ENCODE measurements at regions not wholly inside any gene's neighbourhood (a gene's known extent, or its start where the extent isn't known, plus 50 kb on each side); places are given as distances from the start of the nearest gene placed in this dataset.

DNA sequence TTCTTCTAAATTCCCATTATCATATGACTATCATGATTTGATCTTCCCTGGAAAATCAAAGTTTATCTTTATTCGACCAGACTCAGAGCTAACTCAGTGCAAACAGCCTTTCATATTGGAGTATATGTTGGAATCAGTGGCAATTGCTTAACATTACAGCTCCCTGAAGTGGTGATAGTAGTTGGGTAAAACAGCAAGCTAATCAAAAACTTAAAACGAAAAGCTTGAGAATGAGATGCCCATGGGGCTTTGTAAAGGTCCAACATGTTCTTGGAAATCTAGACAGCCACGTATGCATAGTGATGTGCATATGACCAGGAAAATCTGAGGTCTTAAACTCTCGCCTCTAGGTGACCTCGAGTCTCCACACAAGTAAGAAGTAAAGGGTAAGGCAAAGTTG is 437.6 kb downstream of the KIF16B start:
- ChIA-PET CTCF (no interaction called here), POLR2A (ENCODE audit: unreplicated experiment) (no interaction called here)
- Histone ChIP-seq H3K27ac (ENCODE audit: insufficient read depth, low read length) (no peak overlapping the region), H3K27me3 (ENCODE audit: control insufficient read depth, insufficient read depth, low read length) (no peaks in the 10 kb centered on the region), H3K18ac (ENCODE audit: low read depth, low read length) (no peak overlapping the region), H3K9me3 (ENCODE audit: control insufficient read depth, insufficient read depth, low read length) (peaks cover 5% of the 10 kb centered on the region), H3K23ac (ENCODE audit: low read depth, low read length) (no peak overlapping the region), H3K4me1 (ENCODE audit: control insufficient read depth, insufficient read depth, low read length) (no peaks in the 10 kb centered on the region), H2AFZ (replicated peaks; ENCODE audit: low read length, poor library complexity) (no peak overlapping the region), H2AK5ac (ENCODE audit: low read depth, low read length) (no peak overlapping the region), H4K8ac (ENCODE audit: low read depth in 2 of 2, low read length in 2 of 2) (no peak overlapping the region), H3K36me3 (ENCODE audit: control insufficient read depth, insufficient read depth, low read length) (no peaks in the 10 kb centered on the region), H2AK9ac (replicated peaks; ENCODE audit: low read depth, low read length, poor library complexity) (no peak overlapping the region), H3K9ac (ENCODE audit: low read depth, low read length) (no peak overlapping the region), H3K4ac (ENCODE audit: low read depth, low read length) (no peak overlapping the region), H3K4me2 (ENCODE audit: low read depth, low read length) (no peak overlapping the region), H2BK5ac (ENCODE audit: low read depth, low read length, poor library complexity, severe bottlenecking) (no peak overlapping the region), H2BK20ac (ENCODE audit: low read depth, low read length) (no peak overlapping the region), H3K14ac (replicated peaks; ENCODE audit: low read depth, low read length) (no peak overlapping the region), H3K9me1 (ENCODE audit: insufficient read depth, low read length) (no peaks in the 10 kb centered on the region), H3K56ac (ENCODE audit: extremely low read depth, insufficient read depth, low read length) (no peak overlapping the region), H4K20me1 (ENCODE audit: insufficient read depth, low read length) (no peaks in the 10 kb centered on the region), H4K5ac (ENCODE audit: low read depth, low read length) (no peak overlapping the region), H3K4me3 (ENCODE audit: insufficient read depth, low read depth, low read length) (no peak overlapping the region), H2BK120ac (ENCODE audit: low read depth, low read length) (no peak overlapping the region), H3K79me1 (ENCODE audit: low read depth in 1 of 2, low read length in 2 of 2) (no peaks in the 10 kb centered on the region), H2BK15ac (ENCODE audit: low read depth, low read length) (no peak overlapping the region), H4K91ac (ENCODE audit: insufficient read depth, low read depth, low read length) (no peak overlapping the region)
- in situ Hi-C loops (cut with MboI; ENCODE audit: low sequenced_read_pairs) (no loop called here), dilution Hi-C loops (cut with HindIII; ENCODE audit: low sequenced_read_pairs, unreplicated experiment) (no loop called here), intact Hi-C loops (cut with micrococcal nuclease) (no loop called here)
- BruUV-seq (replicated peaks) = no TSS peak
- DNase-seq (no peak), ATAC-seq (ENCODE audit: low read depth) (no peak)
- no CpG with 5 or more reads among the region's 5 CpGs for WGBS, 2 experiments (ENCODE audit: extremely low coverage in 2 of 2, insufficient read length in 1 of 2)
- TF ChIP-seq FOS (IDR thresholded peaks at IDR 0.05; ENCODE audit: low read depth, low read length) (no peak), CHD1 (IDR thresholded peaks at IDR 0.05; ENCODE audit: low read depth, low read length) (no peak), SMC3 (IDR thresholded peaks at IDR 0.05; ENCODE audit: low read depth, low read length) (no peak), BHLHE40 (IDR thresholded peaks at IDR 0.05; ENCODE audit: low read depth, low read length) (no peak), MXI1 (IDR thresholded peaks at IDR 0.05; ENCODE audit: borderline replicate concordance, low read depth, low read length) (no peak), CEBPB (IDR thresholded peaks at IDR 0.05; ENCODE audit: low read depth, low read length) (no peak), NFE2L2 (IDR thresholded peaks at IDR 0.05; ENCODE audit: low read depth, low read length) (no peak), POLR2A (IDR thresholded peaks at IDR 0.05; ENCODE audit: low read depth, low read length) (no peak), RAD21 (IDR thresholded peaks at IDR 0.05; ENCODE audit: low read length) (no peak), MAFK (IDR thresholded peaks at IDR 0.05; ENCODE audit: low read depth, low read length) (no peak)
- TF ChIP-seq, protein P1, sequence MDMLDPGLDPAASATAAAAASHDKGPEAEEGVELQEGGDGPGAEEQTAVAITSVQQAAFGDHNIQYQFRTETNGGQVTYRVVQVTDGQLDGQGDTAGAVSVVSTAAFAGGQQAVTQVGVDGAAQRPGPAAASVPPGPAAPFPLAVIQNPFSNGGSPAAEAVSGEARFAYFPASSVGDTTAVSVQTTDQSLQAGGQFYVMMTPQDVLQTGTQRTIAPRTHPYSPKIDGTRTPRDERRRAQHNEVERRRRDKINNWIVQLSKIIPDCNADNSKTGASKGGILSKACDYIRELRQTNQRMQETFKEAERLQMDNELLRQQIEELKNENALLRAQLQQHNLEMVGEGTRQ (IDR thresholded peaks at IDR 0.05; ENCODE audit: low read depth, low read length) = no peak
- TF ChIP-seq, protein P2, sequence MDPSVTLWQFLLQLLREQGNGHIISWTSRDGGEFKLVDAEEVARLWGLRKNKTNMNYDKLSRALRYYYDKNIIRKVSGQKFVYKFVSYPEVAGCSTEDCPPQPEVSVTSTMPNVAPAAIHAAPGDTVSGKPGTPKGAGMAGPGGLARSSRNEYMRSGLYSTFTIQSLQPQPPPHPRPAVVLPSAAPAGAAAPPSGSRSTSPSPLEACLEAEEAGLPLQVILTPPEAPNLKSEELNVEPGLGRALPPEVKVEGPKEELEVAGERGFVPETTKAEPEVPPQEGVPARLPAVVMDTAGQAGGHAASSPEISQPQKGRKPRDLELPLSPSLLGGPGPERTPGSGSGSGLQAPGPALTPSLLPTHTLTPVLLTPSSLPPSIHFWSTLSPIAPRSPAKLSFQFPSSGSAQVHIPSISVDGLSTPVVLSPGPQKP (IDR thresholded peaks at IDR 0.05; ENCODE audit: borderline replicate concordance, low read depth, low read length) = no peak
- TF ChIP-seq, protein P3, sequence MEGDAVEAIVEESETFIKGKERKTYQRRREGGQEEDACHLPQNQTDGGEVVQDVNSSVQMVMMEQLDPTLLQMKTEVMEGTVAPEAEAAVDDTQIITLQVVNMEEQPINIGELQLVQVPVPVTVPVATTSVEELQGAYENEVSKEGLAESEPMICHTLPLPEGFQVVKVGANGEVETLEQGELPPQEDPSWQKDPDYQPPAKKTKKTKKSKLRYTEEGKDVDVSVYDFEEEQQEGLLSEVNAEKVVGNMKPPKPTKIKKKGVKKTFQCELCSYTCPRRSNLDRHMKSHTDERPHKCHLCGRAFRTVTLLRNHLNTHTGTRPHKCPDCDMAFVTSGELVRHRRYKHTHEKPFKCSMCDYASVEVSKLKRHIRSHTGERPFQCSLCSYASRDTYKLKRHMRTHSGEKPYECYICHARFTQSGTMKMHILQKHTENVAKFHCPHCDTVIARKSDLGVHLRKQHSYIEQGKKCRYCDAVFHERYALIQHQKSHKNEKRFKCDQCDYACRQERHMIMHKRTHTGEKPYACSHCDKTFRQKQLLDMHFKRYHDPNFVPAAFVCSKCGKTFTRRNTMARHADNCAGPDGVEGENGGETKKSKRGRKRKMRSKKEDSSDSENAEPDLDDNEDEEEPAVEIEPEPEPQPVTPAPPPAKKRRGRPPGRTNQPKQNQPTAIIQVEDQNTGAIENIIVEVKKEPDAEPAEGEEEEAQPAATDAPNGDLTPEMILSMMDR (conservative IDR thresholded peaks at IDR 0.05; ENCODE audit: low read depth, low read length) = no peak
